ENCODE measurements at regions not wholly inside any gene's neighbourhood (a gene's known extent, or its start where the extent isn't known, plus 50 kb on each side); places are given as distances from the start of the nearest gene placed in this dataset.

- no peak for DNase-seq
- Mint-ChIP-seq H3K4me3 (no peak overlapping the region), H3K36me3 (ENCODE audit: low read depth) (no peaks in the 10 kb centered on the region), H3K27me3 (ENCODE audit: insufficient read depth) (peaks cover 5% of the 10 kb centered on the region), H3K9me3 (no peaks in the 10 kb centered on the region), H3K27ac (no peak overlapping the region), H3K4me1 (no peaks in the 10 kb centered on the region)
- no peaks in the 10 kb centered on the region for H3K4me1 ChIP-seq (ENCODE audit: control insufficient read depth, insufficient read depth, low read length)
- no peaks in the 10 kb centered on the region for H3K9me3 ChIP-seq (ENCODE audit: control insufficient read depth, low read length)
- no peak overlapping the region for H3K4me3 ChIP-seq (ENCODE audit: low read length)
- peaks cover 20% of the 10 kb centered on the region for H3K27me3 ChIP-seq (ENCODE audit: control insufficient read depth, insufficient read depth, low read length, poor library complexity, severe bottlenecking)
- H3K9ac ChIP-seq (ENCODE audit: extremely low read depth, low read length, poor library complexity, severe bottlenecking) = no peak overlapping the region
- no peak overlapping the region for H3K27ac ChIP-seq (ENCODE audit: low read depth, low read length)
- 89% methylated on average over 4 of the region's 4 CpGs; no CpG with 5 or more reads in 1 of the 2 experiments for WGBS, 2 experiments (ENCODE audit: insufficient coverage in 1 of 2, insufficient read length in 1 of 2)
- TF ChIP-seq CTCF (conservative IDR thresholded peaks at IDR 0.05) = no peak
- no peaks in the 10 kb centered on the region for H3K36me3 ChIP-seq (ENCODE audit: control insufficient read depth, insufficient read depth, low read length)
Observed at GRCh38 chr7:10767771-10768170, 205.9 kb upstream of the PHF14 start.

- H3K4me3 ChIP-seq (ENCODE audit: low read length) = no peak overlapping the region
- Mint-ChIP-seq H3K36me3 (ENCODE audit: low read depth) (no peaks in the 10 kb centered on the region), H3K4me1 (no peaks in the 10 kb centered on the region), H3K27me3 (ENCODE audit: insufficient read depth) (no peaks in the 10 kb centered on the region), H3K4me3 (no peak overlapping the region), H3K9me3 (no peaks in the 10 kb centered on the region), H3K27ac (no peak overlapping the region)
- peaks cover 4% of the 10 kb centered on the region for H3K27me3 ChIP-seq (ENCODE audit: control insufficient read depth, insufficient read depth, low read length, poor library complexity, severe bottlenecking)
- no peak overlapping the region for H3K9ac ChIP-seq (ENCODE audit: extremely low read depth, low read length, poor library complexity, severe bottlenecking)
- H3K4me1 ChIP-seq (ENCODE audit: control insufficient read depth, insufficient read depth, low read length) = no peaks in the 10 kb centered on the region
- WGBS, 2 experiments (ENCODE audit: insufficient coverage in 1 of 2, insufficient read length in 1 of 2) = 67 to 96% methylated on average over 3 to 5 of the region's 5 CpGs
- no peak for DNase-seq
- TF ChIP-seq CTCF (conservative IDR thresholded peaks at IDR 0.05) = no peak
- no peaks in the 10 kb centered on the region for H3K9me3 ChIP-seq (ENCODE audit: control insufficient read depth, low read length)
- H3K27ac ChIP-seq (ENCODE audit: low read depth, low read length) = no peak overlapping the region
- no peaks in the 10 kb centered on the region for H3K36me3 ChIP-seq (ENCODE audit: control insufficient read depth, insufficient read depth, low read length)
Observed at GRCh38 chr7:10770176-10770575, 203.5 kb upstream of the PHF14 start.

- H3K4me3 ChIP-seq (ENCODE audit: low read length) = no peak overlapping the region
- no peak overlapping the region for H3K27ac Mint-ChIP-seq
Observed at GRCh38 chr7:10773430-10773829, 200.2 kb upstream of the PHF14 start.

More at GRCh38 chr7:10773430-10773829, 200.2 kb upstream of the PHF14 start:
- Mint-ChIP-seq H3K27me3 (ENCODE audit: insufficient read depth) (no peaks in the 10 kb centered on the region), H3K36me3 (ENCODE audit: low read depth) (no peaks in the 10 kb centered on the region), H3K9me3 (no peaks in the 10 kb centered on the region), H3K4me1 (no peaks in the 10 kb centered on the region), H3K4me3 (no peak overlapping the region)
- Histone ChIP-seq H3K27me3 (ENCODE audit: control insufficient read depth, insufficient read depth, low read length, poor library complexity, severe bottlenecking) (no peaks in the 10 kb centered on the region), H3K4me1 (ENCODE audit: control insufficient read depth, insufficient read depth, low read length) (no peaks in the 10 kb centered on the region), H3K9me3 (ENCODE audit: control insufficient read depth, low read length) (no peaks in the 10 kb centered on the region), H3K36me3 (ENCODE audit: control insufficient read depth, insufficient read depth, low read length) (no peaks in the 10 kb centered on the region), H3K27ac (ENCODE audit: low read depth, low read length) (no peak overlapping the region), H3K9ac (ENCODE audit: extremely low read depth, low read length, poor library complexity, severe bottlenecking) (no peak overlapping the region)
- WGBS, 2 experiments (ENCODE audit: insufficient coverage in 1 of 2, insufficient read length in 1 of 2) = 69% methylated on average over 2 of the region's 3 CpGs; no CpG with 5 or more reads in 1 of the 2 experiments
- no peak for TF ChIP-seq CTCF (conservative IDR thresholded peaks at IDR 0.05)
- DNase-seq = no peak
